ENCODE measurements at regions not wholly inside any gene's neighbourhood (a gene's known extent, or its start where the extent isn't known, plus 50 kb on each side); places are given as distances from the start of the nearest gene placed in this dataset.

DNA sequence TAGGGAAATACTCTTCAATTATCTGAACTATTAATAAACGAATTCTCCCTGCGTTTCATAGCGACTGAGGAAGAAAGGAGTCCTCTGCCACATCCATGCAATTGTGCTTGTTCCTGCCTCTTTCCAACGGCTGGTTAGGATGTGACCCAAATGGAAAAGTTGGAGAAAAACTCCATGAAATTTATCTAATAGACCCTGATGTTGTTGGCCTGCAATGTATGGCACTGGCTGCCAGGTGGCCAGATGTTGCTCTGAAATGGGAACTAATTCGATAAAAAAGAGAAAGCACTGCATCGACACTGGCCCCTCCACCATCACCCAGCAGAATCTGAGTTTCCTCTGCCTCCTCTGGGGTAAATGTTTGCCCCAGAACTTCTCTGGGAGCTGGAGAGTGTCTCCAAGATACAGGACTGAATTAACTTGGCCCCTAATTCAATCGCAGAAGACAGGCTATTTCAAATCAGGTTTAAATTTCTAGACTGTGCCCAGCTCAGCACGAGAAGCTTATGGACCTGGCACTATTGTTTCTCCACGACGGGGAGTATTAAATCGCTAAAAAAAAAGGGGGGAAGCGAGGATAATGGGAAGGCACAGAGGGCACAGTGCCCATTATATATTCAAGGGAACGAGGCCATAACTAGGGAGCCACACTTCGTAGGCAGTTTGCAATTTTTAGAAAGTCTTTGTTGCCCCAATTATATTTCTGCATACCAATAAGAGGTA, 103.9 kb downstream of the ZIC5 start:
- no TSS peak for BruUV-seq (replicated peaks)
- Mint-ChIP-seq H3K27me3 (ENCODE audit: insufficient read depth, unreplicated experiment) (no peaks in the 10 kb centered on the region), H3K4me1 (ENCODE audit: insufficient read depth, unreplicated experiment) (no peaks in the 10 kb centered on the region), H3K4me3 (ENCODE audit: unreplicated experiment) (no peak overlapping the region), H3K27ac (ENCODE audit: low read depth, unreplicated experiment) (no peak overlapping the region), H3K36me3 (ENCODE audit: insufficient read depth, unreplicated experiment) (no peaks in the 10 kb centered on the region), H3K9me3 (ENCODE audit: unreplicated experiment) (no peaks in the 10 kb centered on the region)
- DNase-seq (ENCODE audit: unreplicated experiment) = no peak
- intact Hi-C loops (cut with micrococcal nuclease) = no loop called here
- TF ChIP-seq, protein P1, sequence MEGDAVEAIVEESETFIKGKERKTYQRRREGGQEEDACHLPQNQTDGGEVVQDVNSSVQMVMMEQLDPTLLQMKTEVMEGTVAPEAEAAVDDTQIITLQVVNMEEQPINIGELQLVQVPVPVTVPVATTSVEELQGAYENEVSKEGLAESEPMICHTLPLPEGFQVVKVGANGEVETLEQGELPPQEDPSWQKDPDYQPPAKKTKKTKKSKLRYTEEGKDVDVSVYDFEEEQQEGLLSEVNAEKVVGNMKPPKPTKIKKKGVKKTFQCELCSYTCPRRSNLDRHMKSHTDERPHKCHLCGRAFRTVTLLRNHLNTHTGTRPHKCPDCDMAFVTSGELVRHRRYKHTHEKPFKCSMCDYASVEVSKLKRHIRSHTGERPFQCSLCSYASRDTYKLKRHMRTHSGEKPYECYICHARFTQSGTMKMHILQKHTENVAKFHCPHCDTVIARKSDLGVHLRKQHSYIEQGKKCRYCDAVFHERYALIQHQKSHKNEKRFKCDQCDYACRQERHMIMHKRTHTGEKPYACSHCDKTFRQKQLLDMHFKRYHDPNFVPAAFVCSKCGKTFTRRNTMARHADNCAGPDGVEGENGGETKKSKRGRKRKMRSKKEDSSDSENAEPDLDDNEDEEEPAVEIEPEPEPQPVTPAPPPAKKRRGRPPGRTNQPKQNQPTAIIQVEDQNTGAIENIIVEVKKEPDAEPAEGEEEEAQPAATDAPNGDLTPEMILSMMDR (IDR thresholded peaks at IDR 0.05; ENCODE audit: unreplicated experiment) = no peak
- ChIA-PET POLR2A (no interaction called here), CTCF (interaction anchor here (1.1 kb wide), 1 partner anchor 48 kb away, joined by 3 read pairs; no protein-coding TSS in a partner anchor)

DNA sequence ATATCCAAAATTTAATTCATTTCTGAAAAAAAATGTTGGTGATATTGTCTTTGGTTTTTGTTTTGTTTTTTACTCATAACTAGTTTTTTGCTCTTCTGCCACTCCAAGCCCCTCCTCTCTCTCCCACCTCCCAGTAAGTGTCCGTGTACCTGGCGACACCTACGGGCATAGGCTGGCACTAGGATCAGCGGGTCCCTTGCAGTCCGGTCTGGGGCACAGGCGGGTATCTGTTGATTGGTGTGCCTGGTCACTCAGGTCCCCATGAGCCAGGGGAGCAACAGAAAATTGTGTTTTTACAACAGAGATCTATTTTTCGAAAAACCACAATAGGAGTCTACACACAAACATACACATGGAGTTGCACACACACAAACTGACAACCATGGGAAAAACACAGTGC, 104.8 kb downstream of the ZIC5 start:
- ChIA-PET CTCF (no interaction called here), POLR2A (no interaction called here)
- no peaks in the 10 kb centered on the region for H3K36me3 Mint-ChIP-seq (ENCODE audit: insufficient read depth, unreplicated experiment)
- no peaks in the 10 kb centered on the region for H3K27me3 Mint-ChIP-seq (ENCODE audit: insufficient read depth, unreplicated experiment)
- TF ChIP-seq, protein P1 (IDR thresholded peaks at IDR 0.05; ENCODE audit: unreplicated experiment) = no peak
- no peaks in the 10 kb centered on the region for H3K4me1 Mint-ChIP-seq (ENCODE audit: insufficient read depth, unreplicated experiment)
- intact Hi-C loops (cut with micrococcal nuclease) = no loop called here
- H3K4me3 Mint-ChIP-seq (ENCODE audit: unreplicated experiment) = no peak overlapping the region
- no peak for DNase-seq (ENCODE audit: unreplicated experiment)
- H3K9me3 Mint-ChIP-seq (ENCODE audit: unreplicated experiment) = no peaks in the 10 kb centered on the region
- BruUV-seq (replicated peaks) = no TSS peak
- no peak overlapping the region for H3K27ac Mint-ChIP-seq (ENCODE audit: low read depth, unreplicated experiment)

DNA sequence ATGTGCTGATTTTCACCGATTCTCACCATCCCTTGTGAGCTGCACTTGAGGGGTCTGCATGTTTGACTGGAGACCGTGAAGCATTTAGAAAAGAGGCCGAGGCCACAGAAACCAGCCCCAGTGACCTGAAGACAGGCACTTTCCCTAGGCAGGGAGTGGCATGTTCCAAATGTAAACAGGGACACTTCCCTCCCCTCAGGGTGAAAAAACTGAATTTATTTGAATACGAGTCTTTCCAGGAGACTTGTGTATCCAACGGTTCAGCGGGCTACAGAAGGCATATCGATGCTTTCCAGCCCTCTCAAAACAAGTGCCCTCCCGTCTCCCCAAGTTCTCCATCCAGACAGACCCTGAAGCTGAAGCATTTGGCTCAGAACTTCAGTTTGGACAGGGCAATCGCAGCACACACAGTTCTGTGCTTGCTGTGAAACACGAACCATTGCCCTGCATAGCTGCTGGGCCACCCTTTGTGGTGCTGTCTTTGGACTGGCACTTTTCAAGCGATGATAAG, 106.1 kb downstream of the ZIC5 start:
- intact Hi-C loops (cut with micrococcal nuclease) = no loop called here
- TF ChIP-seq, protein P1 (IDR thresholded peaks at IDR 0.05; ENCODE audit: unreplicated experiment) = no peak
- no peak for DNase-seq (ENCODE audit: unreplicated experiment)
- POLR2A ChIA-PET = no interaction called here
- CTCF ChIA-PET = no interaction called here
- no peaks in the 10 kb centered on the region for H3K9me3 Mint-ChIP-seq (ENCODE audit: unreplicated experiment)
- no peak overlapping the region for H3K27ac Mint-ChIP-seq (ENCODE audit: low read depth, unreplicated experiment)
- no TSS peak for BruUV-seq (replicated peaks)
- H3K27me3 Mint-ChIP-seq (ENCODE audit: insufficient read depth, unreplicated experiment) = no peaks in the 10 kb centered on the region
- no peak overlapping the region for H3K4me3 Mint-ChIP-seq (ENCODE audit: unreplicated experiment)
- no peaks in the 10 kb centered on the region for H3K36me3 Mint-ChIP-seq (ENCODE audit: insufficient read depth, unreplicated experiment)
- H3K4me1 Mint-ChIP-seq (ENCODE audit: insufficient read depth, unreplicated experiment) = no peaks in the 10 kb centered on the region

DNA sequence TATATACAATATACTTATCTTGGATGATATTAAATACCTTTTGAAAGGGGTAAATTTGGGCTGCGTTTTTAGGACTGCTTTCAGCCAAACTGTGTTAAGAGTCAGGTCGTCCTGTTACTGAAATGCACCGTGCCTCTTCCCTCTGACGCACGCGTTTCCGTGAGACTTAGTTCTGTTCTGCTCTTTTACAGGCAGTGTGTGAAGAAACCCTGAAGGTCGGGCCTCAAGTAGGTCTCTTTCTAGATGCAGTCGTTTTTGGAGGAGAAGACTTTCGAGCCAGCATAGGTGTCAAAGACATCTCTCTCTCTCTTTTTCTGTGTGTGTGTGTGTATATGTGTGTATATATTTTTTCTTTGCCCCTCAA, 107.0 kb downstream of the ZIC5 start:
- Mint-ChIP-seq H3K27ac (ENCODE audit: low read depth, unreplicated experiment) (no peak overlapping the region), H3K27me3 (ENCODE audit: insufficient read depth, unreplicated experiment) (no peaks in the 10 kb centered on the region), H3K9me3 (ENCODE audit: unreplicated experiment) (no peaks in the 10 kb centered on the region), H3K4me1 (ENCODE audit: insufficient read depth, unreplicated experiment) (no peaks in the 10 kb centered on the region), H3K36me3 (ENCODE audit: insufficient read depth, unreplicated experiment) (no peaks in the 10 kb centered on the region), H3K4me3 (ENCODE audit: unreplicated experiment) (no peak overlapping the region)
- BruUV-seq (replicated peaks) = no TSS peak
- ChIA-PET POLR2A (no interaction called here), CTCF (no interaction called here)
- TF ChIP-seq, protein P1 (IDR thresholded peaks at IDR 0.05; ENCODE audit: unreplicated experiment) = no peak
- intact Hi-C loops (cut with micrococcal nuclease) = no loop called here
- no peak for DNase-seq (ENCODE audit: unreplicated experiment)

All from MCF 10A (cell line).